Epithelial cell of proximal tubule (primary cell): ENCODE measurements at regions not wholly inside any gene's neighbourhood (a gene's known extent, or its start where the extent isn't known, plus 50 kb on each side); places are given as distances from the start of the nearest gene placed in this dataset.

Source experiments
- DNase-seq: peaks from one replicate; pipeline ENCODE4 v3.0.0-alpha.2; 2011; ENCODE audit warnings: low read depth
- H3K4me3 ChIP-seq: 2 replicates; pipeline ENCODE4 v1.5.1; 2011; ENCODE audit warnings: low read depth, mild to moderate bottlenecking, low read length
- TF ChIP-seq, protein P1 (sequence below): conservative IDR thresholded peaks from 2 replicates; pipeline ENCODE4 v1.5.1; 2012; ENCODE audit warnings: low read depth, mild to moderate bottlenecking, low read length

DNA sequence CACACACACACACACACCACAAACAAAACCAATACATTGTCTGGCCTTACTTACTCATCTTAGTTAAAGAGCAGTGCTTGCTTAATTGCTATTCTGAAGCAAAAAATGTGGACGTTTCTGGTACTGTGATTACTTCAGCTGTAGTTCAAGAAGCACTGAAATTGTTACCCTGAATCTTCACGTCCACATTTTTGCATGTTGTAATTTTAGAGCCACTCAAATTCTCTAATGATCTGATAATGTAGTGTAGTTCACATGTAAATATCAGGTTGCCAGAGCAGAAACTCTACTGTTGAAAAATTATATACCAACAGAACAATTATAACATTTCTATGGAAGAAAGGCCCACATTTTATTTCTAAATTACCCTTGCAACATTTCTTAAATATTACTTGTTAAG is 1451.1 kb downstream of the GATA3 start:
- H3K4me3 ChIP-seq, result no peak overlapping the region
- TF ChIP-seq, protein P1, sequence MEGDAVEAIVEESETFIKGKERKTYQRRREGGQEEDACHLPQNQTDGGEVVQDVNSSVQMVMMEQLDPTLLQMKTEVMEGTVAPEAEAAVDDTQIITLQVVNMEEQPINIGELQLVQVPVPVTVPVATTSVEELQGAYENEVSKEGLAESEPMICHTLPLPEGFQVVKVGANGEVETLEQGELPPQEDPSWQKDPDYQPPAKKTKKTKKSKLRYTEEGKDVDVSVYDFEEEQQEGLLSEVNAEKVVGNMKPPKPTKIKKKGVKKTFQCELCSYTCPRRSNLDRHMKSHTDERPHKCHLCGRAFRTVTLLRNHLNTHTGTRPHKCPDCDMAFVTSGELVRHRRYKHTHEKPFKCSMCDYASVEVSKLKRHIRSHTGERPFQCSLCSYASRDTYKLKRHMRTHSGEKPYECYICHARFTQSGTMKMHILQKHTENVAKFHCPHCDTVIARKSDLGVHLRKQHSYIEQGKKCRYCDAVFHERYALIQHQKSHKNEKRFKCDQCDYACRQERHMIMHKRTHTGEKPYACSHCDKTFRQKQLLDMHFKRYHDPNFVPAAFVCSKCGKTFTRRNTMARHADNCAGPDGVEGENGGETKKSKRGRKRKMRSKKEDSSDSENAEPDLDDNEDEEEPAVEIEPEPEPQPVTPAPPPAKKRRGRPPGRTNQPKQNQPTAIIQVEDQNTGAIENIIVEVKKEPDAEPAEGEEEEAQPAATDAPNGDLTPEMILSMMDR, result no peak
- no peak for DNase-seq

DNA sequence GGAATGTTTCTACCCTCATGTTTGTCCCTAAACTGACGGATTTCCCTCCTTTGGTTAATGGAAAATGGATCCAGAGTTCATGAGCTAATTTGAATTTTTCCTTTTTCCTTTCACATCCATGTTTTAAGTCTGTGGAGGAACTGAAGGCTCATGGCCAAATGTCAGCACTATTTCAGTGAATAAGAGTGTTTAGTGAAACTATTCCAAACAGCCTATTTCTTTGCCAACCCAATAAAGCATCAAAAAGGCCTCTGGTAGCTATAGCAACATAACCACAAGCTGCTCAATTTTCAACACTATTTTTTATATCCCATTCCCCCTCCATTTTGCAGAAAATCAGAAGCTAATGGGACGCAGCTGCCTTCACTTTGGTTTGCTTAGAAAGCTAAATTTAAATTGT is 1454.1 kb downstream of the GATA3 start:
- DNase-seq, result no peak
- TF ChIP-seq, protein P1, result no peak
- H3K4me3 ChIP-seq, result no peak overlapping the region

DNA sequence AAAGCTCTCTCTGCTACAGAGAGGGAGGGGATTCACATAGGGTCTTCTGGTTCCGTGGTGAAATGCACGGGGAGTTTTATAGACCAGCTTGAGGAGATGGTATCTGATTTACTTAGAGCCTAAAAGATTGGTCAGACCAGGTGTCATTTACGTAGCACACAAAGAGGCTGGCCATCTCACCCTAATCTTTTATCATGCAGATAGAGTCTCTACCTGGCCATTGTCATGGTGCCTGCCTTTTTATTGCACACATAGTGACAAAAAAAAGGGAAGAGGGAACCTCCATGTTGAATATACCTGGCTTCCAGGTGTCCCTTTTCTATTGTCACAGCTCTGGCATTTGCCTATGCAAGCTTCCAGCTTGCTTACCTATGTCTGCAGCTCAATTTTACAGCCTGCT is 1456.1 kb downstream of the GATA3 start:
- no peak overlapping the region for H3K4me3 ChIP-seq
- TF ChIP-seq, protein P1, result no peak
- DNase-seq, result no peak

DNA sequence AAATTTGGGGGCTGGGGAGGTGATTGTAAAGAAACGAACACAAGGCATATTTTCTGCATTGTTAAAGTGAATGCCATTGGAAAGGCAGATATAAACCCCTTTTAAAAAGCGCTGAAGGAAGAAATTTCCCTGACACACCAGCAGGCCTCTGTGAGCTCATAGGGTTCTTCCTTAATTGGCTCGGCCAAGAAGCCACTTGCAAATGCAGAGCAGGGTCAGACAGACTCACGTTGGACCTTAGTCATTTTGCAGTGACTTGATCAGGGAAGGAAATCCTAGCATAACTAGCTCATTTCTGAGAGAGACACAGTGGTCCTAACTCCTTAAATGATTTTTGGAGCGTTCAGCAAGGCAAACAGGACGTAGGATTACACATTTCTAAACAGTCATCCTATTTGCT is 1461.4 kb downstream of the GATA3 start:
- H3K4me3 ChIP-seq, result no peak overlapping the region
- DNase-seq, result no peak
- TF ChIP-seq, protein P1, result no peak

DNA sequence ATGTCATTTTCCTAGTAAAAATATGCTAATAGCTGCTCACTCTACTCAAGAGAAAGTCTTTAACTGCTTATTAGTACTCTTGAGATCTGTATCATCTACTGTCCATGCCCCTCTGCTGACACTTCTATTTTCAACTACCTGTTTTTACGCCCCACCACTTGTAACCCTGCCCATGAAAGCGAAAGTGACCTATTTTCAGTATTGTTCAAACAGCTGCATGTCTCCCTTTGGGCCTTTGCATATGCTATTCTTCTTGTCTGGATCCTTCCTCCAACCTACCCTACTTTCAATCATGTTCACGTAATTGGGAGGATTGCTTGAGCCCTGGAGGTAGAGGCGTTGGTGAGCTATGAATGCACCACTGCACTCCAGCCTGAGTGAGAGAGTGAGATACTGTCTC is 1481.3 kb downstream of the GATA3 start:
- TF ChIP-seq, protein P1, result no peak
- H3K4me3 ChIP-seq, result no peak overlapping the region
- no peak for DNase-seq

DNA sequence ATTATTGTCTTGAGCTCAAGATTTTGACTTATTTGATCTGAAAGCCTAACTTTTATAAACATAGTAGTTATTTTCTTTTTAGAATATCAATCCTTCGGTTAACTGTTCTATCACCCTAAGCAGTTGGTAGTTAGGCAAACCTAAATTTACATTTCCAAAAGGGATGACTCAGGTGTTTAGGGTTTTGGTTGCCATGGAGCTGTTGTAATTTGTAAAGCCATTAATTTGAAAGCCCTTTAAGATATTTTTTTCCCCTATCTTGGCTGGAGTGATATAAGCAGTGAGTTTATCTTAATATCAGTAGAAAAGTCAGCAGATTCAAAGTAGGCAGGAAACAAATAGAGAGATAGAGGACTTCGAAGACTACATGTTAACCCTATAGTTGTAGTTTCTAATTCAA is 1472.6 kb upstream of the CELF2 start:
- DNase-seq, result no peak
- H3K4me3 ChIP-seq, result no peak overlapping the region
- TF ChIP-seq, protein P1, result no peak

DNA sequence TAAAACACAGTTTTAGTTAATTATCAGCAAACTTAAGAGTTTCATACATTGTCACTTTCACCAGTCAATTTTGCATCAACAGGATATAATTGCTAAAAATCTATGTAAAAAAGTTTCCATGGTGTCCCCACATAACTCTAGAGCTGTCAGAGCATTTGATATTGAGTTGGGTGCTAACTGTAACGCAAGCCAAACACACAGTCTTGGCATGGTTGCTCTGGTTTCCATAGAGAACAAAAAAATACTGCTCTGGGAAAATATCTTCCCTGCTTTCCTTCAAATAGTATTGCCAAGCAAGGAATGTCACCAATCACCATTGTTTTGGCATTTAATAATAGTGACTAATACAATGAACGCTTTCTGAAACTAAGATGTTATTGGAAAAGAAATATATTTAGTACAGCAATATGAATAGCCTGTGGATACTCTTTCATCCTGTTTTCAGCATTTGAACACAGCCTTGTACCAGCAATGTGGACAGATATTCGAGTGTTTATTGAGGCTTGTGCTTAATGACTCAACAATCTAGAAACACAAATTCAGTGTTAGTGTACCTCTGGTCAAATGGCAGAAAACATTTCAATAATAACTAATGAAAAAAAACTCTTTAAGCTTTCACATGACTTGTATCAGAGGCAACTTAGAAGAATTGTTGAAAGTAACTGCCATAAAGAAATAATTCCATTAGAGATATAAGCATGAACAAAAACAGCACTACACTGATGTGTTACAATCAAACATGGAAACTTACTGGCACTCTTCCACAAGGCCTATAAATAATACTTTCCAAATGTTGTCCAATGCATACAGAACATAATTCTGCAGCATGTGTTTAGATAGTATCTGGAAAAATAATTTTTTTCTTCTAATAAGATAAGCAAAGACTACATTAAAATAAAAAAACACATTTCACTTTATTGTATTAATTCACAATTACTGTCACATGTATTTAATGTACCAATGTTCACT is 1469.5 kb upstream of the CELF2 start:
- no peak for DNase-seq
- H3K4me3 ChIP-seq, result no peak overlapping the region
- TF ChIP-seq, protein P1, result no peak
